ENCODE measurements at regions not wholly inside any gene's neighbourhood (a gene's known extent, or its start where the extent isn't known, plus 50 kb on each side); places are given as distances from the start of the nearest gene placed in this dataset.
"Not testable (repeated sequence)": the region's sequence is repeated elsewhere in the genome, so short reads cannot be mapped to it uniquely, and the experiment has no call there.

DNA sequence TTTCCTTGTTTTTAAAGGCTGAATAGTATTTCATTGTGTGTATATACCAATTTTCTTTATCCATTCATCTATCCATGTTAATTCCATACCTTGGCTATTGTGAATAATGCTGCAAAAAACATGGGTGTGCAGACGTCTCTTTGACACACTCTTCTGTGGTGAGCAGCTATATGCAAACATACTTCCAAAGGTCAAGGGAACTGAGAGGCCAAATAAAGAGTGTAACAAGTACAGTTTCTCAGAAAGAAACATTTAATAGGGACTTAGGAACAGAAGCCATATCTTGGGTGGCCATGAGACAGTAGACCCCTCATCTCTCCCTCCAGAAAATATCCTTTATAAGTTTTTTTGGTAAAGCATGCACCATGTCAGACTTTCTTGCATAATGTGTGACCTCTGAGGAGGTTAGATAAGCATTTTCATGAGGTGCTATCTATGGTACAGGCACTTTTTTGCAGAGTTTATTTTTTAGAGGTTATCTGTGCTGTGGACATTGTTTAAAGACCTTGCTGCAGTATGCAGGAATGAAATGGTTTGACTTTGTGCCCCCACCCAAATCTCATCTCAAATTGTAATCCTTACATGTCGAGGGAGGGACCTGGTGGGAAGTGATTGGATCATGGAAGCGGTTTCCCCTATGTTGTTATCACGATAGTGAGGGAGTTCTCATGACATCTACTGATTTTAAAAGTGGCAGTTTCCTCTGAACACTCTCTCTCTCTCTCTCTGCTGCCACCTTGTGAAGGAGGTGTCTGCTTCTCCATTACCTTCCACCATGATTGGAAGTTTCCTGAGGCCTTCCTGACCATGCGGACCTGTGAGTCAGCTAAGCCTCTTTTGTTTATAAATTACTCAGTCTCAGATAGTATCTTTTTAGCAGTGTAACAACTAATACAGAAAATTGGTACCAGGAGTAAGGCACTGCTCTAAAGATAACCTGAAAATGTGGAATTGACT lies 1202.3 kb downstream of the GALC start:
- H3K9me3 ChIP-seq (ENCODE audit: control insufficient read depth, low read depth, low read length) = peaks cover 3% of the 10 kb centered on the region
- H3K4me1 ChIP-seq (ENCODE audit: control insufficient read depth, insufficient read depth, low read length) = no peaks in the 10 kb centered on the region
- H3K27me3 ChIP-seq (ENCODE audit: control insufficient read depth, insufficient read depth, low read length) = no peaks in the 10 kb centered on the region
- no peak for DNase-seq
- WGBS (ENCODE audit: insufficient coverage, low lambda C conversion rate) = 50% methylated on average over 1 of the region's 5 CpGs
- no peak overlapping the region for H3K4me3 ChIP-seq (ENCODE audit: low read length)
- no peak overlapping the region for H3K27ac ChIP-seq (ENCODE audit: low read length)
- no peaks in the 10 kb centered on the region for H3K36me3 ChIP-seq (ENCODE audit: control insufficient read depth, insufficient read depth, low read length)

DNA sequence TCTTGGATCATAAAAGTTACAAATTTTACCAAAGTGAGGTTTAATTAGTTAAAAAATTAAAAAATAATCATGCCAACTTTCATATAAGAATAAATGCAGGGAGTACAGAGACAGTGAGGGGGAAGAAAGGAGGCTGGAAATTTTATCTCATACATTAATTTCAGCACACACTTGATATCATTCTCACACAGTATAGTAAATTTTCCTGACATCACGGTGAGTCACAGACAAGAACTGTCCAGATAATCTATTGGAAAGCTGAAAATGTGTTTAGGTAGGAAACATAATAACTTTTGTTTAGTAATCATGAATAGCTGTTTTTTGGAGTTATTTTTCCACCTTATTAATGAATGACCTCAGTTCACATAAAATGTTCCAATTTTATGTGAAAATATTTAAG lies 1204.8 kb downstream of the GALC start:
- Histone ChIP-seq H3K27ac (ENCODE audit: low read length) (no peak overlapping the region), H3K4me1 (ENCODE audit: control insufficient read depth, insufficient read depth, low read length) (no peaks in the 10 kb centered on the region), H3K9me3 (ENCODE audit: control insufficient read depth, low read depth, low read length) (no peaks in the 10 kb centered on the region), H3K27me3 (ENCODE audit: control insufficient read depth, insufficient read depth, low read length) (no peaks in the 10 kb centered on the region), H3K36me3 (ENCODE audit: control insufficient read depth, insufficient read depth, low read length) (no peaks in the 10 kb centered on the region), H3K4me3 (ENCODE audit: low read length) (no peak overlapping the region)
- WGBS (ENCODE audit: insufficient coverage, low lambda C conversion rate) = 86% methylated on average over 1 of the region's 1 CpG
- DNase-seq = no peak

DNA sequence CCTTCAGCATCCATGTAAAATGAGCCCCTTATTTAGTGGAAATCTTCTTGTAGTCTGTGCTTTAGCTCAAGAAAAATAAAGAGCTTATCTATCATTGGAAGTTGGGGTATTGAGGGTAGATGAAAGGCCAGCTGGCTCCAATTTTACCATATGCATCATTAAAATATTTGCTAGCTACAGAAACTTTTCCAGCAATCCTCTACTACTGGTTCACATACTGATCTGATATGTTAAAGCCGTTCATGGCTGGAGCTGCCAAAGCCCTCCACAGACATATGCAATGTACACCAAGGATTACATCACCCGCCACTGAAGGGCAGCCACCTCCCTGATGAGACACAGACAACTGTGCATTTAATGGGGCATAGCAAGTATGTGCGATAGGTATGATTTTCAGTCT lies 1205.3 kb downstream of the GALC start:
- no peaks in the 10 kb centered on the region for H3K27me3 ChIP-seq (ENCODE audit: control insufficient read depth, insufficient read depth, low read length)
- no peaks in the 10 kb centered on the region for H3K9me3 ChIP-seq (ENCODE audit: control insufficient read depth, low read depth, low read length)
- H3K4me3 ChIP-seq (ENCODE audit: low read length) = no peak overlapping the region
- no peak for DNase-seq
- H3K27ac ChIP-seq (ENCODE audit: low read length) = no peak overlapping the region
- whole genome bisulfite sequencing (ENCODE audit: insufficient coverage, low lambda C conversion rate) = 100% methylated on average over 1 of the region's 3 CpGs
- no peaks in the 10 kb centered on the region for H3K36me3 ChIP-seq (ENCODE audit: control insufficient read depth, insufficient read depth, low read length)
- H3K4me1 ChIP-seq (ENCODE audit: control insufficient read depth, insufficient read depth, low read length) = no peaks in the 10 kb centered on the region

- Histone ChIP-seq H3K4me3 (ENCODE audit: low read length) (no peak overlapping the region), H3K27ac (ENCODE audit: low read length) (no peak overlapping the region), H3K4me1 (ENCODE audit: control insufficient read depth, insufficient read depth, low read length) (no peaks in the 10 kb centered on the region), H3K36me3 (ENCODE audit: control insufficient read depth, insufficient read depth, low read length) (no peaks in the 10 kb centered on the region), H3K27me3 (ENCODE audit: control insufficient read depth, insufficient read depth, low read length) (no peaks in the 10 kb centered on the region), H3K9me3 (ENCODE audit: control insufficient read depth, low read depth, low read length) (no peaks in the 10 kb centered on the region)
- no peak for DNase-seq
- 93% methylated on average over 6 of the region's 6 CpGs for WGBS (ENCODE audit: insufficient coverage, low lambda C conversion rate)
Observed at GRCh38 chr14:86782092-86782580, 1210.8 kb downstream of the GALC start.

DNA sequence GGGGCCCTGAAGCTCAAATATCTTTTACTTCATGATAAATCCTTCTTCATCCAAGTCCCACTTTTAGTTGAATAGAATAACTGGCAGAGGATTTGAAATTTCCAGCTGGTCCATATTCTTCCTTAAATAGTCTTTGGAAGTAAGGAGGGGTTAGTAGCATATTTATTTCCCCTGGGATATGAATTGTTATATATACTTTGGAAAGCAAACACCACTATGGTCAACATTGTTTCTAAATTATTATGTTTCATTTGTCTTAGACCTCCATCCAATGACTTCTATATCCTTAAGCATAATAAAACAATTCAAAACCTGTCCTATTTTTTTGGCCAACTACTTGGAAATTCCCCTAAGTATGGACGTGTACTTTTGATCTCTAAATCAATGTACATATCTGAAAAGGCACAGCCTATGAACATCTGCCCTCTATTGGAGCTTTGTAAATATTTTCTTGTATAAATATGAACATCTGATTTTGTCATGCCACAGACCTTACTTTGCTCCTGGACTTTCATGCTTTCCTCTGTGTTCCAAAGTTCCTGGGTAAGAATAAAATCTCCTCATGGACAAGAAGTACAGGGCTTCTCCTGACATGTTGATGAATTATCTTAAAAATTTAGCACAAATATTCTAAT lies 1212.0 kb downstream of the GALC start:
- Histone ChIP-seq H3K4me1 (ENCODE audit: control insufficient read depth, insufficient read depth, low read length) (no peaks in the 10 kb centered on the region), H3K27ac (ENCODE audit: low read length) (no peak overlapping the region), H3K27me3 (ENCODE audit: control insufficient read depth, insufficient read depth, low read length) (no peaks in the 10 kb centered on the region), H3K9me3 (ENCODE audit: control insufficient read depth, low read depth, low read length) (no peaks in the 10 kb centered on the region), H3K36me3 (ENCODE audit: control insufficient read depth, insufficient read depth, low read length) (no peaks in the 10 kb centered on the region), H3K4me3 (ENCODE audit: low read length) (no peak overlapping the region)
- no peak for DNase-seq
- 40% methylated on average over 1 of the region's 1 CpG for WGBS (ENCODE audit: insufficient coverage, low lambda C conversion rate)

- no peaks in the 10 kb centered on the region for H3K27me3 ChIP-seq (ENCODE audit: control insufficient read depth, insufficient read depth, low read length)
- no peaks in the 10 kb centered on the region for H3K36me3 ChIP-seq (ENCODE audit: control insufficient read depth, insufficient read depth, low read length)
- no peaks in the 10 kb centered on the region for H3K4me1 ChIP-seq (ENCODE audit: control insufficient read depth, insufficient read depth, low read length)
- 80% methylated on average over 1 of the region's 2 CpGs for WGBS (ENCODE audit: insufficient coverage, low lambda C conversion rate)
- no peaks in the 10 kb centered on the region for H3K9me3 ChIP-seq (ENCODE audit: control insufficient read depth, low read depth, low read length)
- no peak for DNase-seq
- no peak overlapping the region for H3K4me3 ChIP-seq (ENCODE audit: low read length)
- no peak overlapping the region for H3K27ac ChIP-seq (ENCODE audit: low read length)
Observed at GRCh38 chr14:86780461-86780860, 1212.5 kb downstream of the GALC start.

- H3K4me3 ChIP-seq (ENCODE audit: low read length) = no peak overlapping the region
- no peaks in the 10 kb centered on the region for H3K4me1 ChIP-seq (ENCODE audit: control insufficient read depth, insufficient read depth, low read length)
- no peaks in the 10 kb centered on the region for H3K9me3 ChIP-seq (ENCODE audit: control insufficient read depth, low read depth, low read length)
- H3K36me3 ChIP-seq (ENCODE audit: control insufficient read depth, insufficient read depth, low read length) = no peaks in the 10 kb centered on the region
- no peak for DNase-seq
- WGBS (ENCODE audit: insufficient coverage, low lambda C conversion rate) = no CpG with 5 or more reads among the region's 1 CpG
- H3K27ac ChIP-seq (ENCODE audit: low read length) = no peak overlapping the region
- H3K27me3 ChIP-seq (ENCODE audit: control insufficient read depth, insufficient read depth, low read length) = no peaks in the 10 kb centered on the region
Observed at GRCh38 chr14:86779416-86779815, 1213.6 kb downstream of the GALC start.

- H3K36me3 ChIP-seq (ENCODE audit: control insufficient read depth, insufficient read depth, low read length) = no peaks in the 10 kb centered on the region
- H3K9me3 ChIP-seq (ENCODE audit: control insufficient read depth, low read depth, low read length) = no peaks in the 10 kb centered on the region
- DNase-seq = no peak
- H3K4me3 ChIP-seq (ENCODE audit: low read length) = no peak overlapping the region
- no CpG with 5 or more reads among the region's 2 CpGs for WGBS (ENCODE audit: insufficient coverage, low lambda C conversion rate)
- no peaks in the 10 kb centered on the region for H3K4me1 ChIP-seq (ENCODE audit: control insufficient read depth, insufficient read depth, low read length)
- no peaks in the 10 kb centered on the region for H3K27me3 ChIP-seq (ENCODE audit: control insufficient read depth, insufficient read depth, low read length)
- no peak overlapping the region for H3K27ac ChIP-seq (ENCODE audit: low read length)
Observed at GRCh38 chr14:86777963-86778602, 1214.9 kb downstream of the GALC start.

DNA sequence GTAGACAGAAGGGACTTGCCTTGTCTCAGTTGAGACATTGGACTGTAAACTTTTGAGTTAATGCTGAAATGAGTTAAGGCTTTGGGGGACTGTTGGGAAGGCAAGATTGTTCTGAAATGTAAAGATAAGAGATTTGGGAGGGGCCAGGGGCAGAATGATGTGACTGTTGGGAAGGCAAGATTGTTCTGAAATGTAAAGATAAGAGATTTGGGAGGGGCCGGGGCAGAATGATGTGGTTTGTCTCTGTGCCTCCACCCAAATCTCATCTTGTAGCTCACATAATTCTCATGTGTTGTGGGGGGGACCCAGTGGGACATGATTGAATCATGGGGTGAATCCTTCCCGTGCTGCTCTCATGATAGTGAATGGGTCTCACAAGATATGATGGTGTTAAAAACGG lies 1217.1 kb downstream of the GALC start:
- not testable (repeated sequence) for H3K27me3 ChIP-seq (ENCODE audit: control insufficient read depth, insufficient read depth, low read length); H3K9me3 ChIP-seq (ENCODE audit: control insufficient read depth, low read depth, low read length); H3K36me3 ChIP-seq (ENCODE audit: control insufficient read depth, insufficient read depth, low read length); H3K4me3 ChIP-seq (ENCODE audit: low read length); H3K4me1 ChIP-seq (ENCODE audit: control insufficient read depth, insufficient read depth, low read length); DNase-seq; H3K27ac ChIP-seq (ENCODE audit: low read length)
- no CpG with 5 or more reads among the region's 3 CpGs for whole genome bisulfite sequencing (ENCODE audit: insufficient coverage, low lambda C conversion rate)

- no peak for DNase-seq
- Histone ChIP-seq H3K27ac (ENCODE audit: low read length) (no peak overlapping the region), H3K36me3 (ENCODE audit: control insufficient read depth, insufficient read depth, low read length) (no peaks in the 10 kb centered on the region), H3K4me3 (ENCODE audit: low read length) (no peak overlapping the region), H3K4me1 (ENCODE audit: control insufficient read depth, insufficient read depth, low read length) (no peaks in the 10 kb centered on the region), H3K9me3 (ENCODE audit: control insufficient read depth, low read depth, low read length) (no peaks in the 10 kb centered on the region), H3K27me3 (ENCODE audit: control insufficient read depth, insufficient read depth, low read length) (no peaks in the 10 kb centered on the region)
- WGBS (ENCODE audit: insufficient coverage, low lambda C conversion rate) = no CpG with 5 or more reads among the region's 2 CpGs
Observed at GRCh38 chr14:86774916-86775315, 1218.1 kb downstream of the GALC start.

Data from large intestine (tissue), 3 donors.